A673 (cell line): ENCODE measurements at regions not wholly inside any gene's neighbourhood (a gene's known extent, or its start where the extent isn't known, plus 50 kb on each side); places are given as distances from the start of the nearest gene placed in this dataset.

Experiments used
- EZH2 ChIP-seq: fragments of 200-600 bp; sonication (generic); IDR thresholded peaks from 2 replicates; pipeline ENCODE4 v1.6.1; 2017; ENCODE audit warnings: borderline replicate concordance, low read depth, mild to moderate bottlenecking, mixed read lengths, antibody characterized with exemption, low read length; ENCODE audit not compliant: poor library complexity, severe bottlenecking
- TF ChIP-seq, protein P1 (sequence below): fragments of 300-800, 200-600 bp; sonication (generic); conservative IDR thresholded peaks from 2 replicates; pipeline ENCODE4 v1.5.1; 2017; ENCODE audit warnings: low read depth, mild to moderate bottlenecking, antibody characterized with exemption, low read length, moderate library complexity, mixed read lengths

DNA sequence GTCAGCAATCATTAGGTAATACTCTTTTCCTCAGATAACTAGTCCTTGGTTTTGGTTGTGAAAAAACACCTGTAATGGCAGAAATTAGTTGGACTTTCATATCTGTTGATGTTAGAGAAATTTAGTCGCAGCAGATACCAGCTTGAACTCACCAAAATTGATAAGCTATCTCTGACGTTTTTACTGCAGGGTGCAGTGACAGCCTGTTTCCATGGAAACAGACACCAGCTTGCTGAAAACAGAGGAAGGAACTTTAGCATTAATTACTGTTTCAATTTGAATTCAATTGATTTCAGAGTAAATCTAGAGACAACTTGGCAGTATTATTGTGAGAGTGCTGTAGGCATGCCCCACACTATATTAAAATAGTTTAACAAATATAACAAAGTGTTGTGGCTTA, 246.5 kb downstream of the PPP1R2C start:
- TF ChIP-seq, protein P1, sequence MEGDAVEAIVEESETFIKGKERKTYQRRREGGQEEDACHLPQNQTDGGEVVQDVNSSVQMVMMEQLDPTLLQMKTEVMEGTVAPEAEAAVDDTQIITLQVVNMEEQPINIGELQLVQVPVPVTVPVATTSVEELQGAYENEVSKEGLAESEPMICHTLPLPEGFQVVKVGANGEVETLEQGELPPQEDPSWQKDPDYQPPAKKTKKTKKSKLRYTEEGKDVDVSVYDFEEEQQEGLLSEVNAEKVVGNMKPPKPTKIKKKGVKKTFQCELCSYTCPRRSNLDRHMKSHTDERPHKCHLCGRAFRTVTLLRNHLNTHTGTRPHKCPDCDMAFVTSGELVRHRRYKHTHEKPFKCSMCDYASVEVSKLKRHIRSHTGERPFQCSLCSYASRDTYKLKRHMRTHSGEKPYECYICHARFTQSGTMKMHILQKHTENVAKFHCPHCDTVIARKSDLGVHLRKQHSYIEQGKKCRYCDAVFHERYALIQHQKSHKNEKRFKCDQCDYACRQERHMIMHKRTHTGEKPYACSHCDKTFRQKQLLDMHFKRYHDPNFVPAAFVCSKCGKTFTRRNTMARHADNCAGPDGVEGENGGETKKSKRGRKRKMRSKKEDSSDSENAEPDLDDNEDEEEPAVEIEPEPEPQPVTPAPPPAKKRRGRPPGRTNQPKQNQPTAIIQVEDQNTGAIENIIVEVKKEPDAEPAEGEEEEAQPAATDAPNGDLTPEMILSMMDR = no peak
- TF ChIP-seq EZH2 = no peak
